ENCODE measurements at regions not wholly inside any gene's neighbourhood (a gene's known extent, or its start where the extent isn't known, plus 50 kb on each side); places are given as distances from the start of the nearest gene placed in this dataset.
"Not testable (repeated sequence)": the region's sequence is repeated elsewhere in the genome, so short reads cannot be mapped to it uniquely, and the experiment has no call there.

GRCh38 chr13:88285329-88285728 is 614.2 kb downstream of the SLITRK5 start:
- 74% methylated on average over 4 of the region's 4 CpGs for whole genome bisulfite sequencing
- H3K4me1 ChIP-seq (ENCODE audit: control insufficient read depth in 4 of 4, insufficient read depth in 4 of 4, low read length in 3 of 4) = no peaks in the 10 kb centered on the region
- DNase-seq (ENCODE audit: low spot score) = no peak
- no peaks in the 10 kb centered on the region for H3K36me3 ChIP-seq (ENCODE audit: control insufficient read depth in 4 of 4, insufficient read depth in 3 of 4, low read depth in 1 of 4, low read length in 3 of 4)
- no peak overlapping the region for H3K27ac ChIP-seq (ENCODE audit: low read depth in 1 of 2, low read length in 2 of 2)
- H3K9me3 ChIP-seq (ENCODE audit: control insufficient read depth in 4 of 4, low read length in 3 of 4) = no peaks in the 10 kb centered on the region
- H3K9ac ChIP-seq (ENCODE audit: low read depth in 1 of 2, low read length in 2 of 2) = no peak overlapping the region
- no peak overlapping the region for H3K4me3 ChIP-seq (ENCODE audit: low read depth in 1 of 3, low read length in 3 of 3)
- no peaks in the 10 kb centered on the region for H3K27me3 ChIP-seq (ENCODE audit: control insufficient read depth in 4 of 4, insufficient read depth in 4 of 4, low read length in 3 of 4)
- TF ChIP-seq REST (IDR thresholded peaks at IDR 0.05) (no peak), CTCF (IDR thresholded peaks at IDR 0.05; ENCODE audit: low read depth, low read length, missing input control) (no peak), MAX (IDR thresholded peaks at IDR 0.05) (no peak), GABPA (IDR thresholded peaks at IDR 0.05 in 1 of 2, conservative IDR thresholded peaks at IDR 0.05 in 1 of 2) (no peak), JUND (IDR thresholded peaks at IDR 0.05) (no peak), ATF3 (IDR thresholded peaks at IDR 0.05) (no peak), RXRA (IDR thresholded peaks at IDR 0.05) (no peak), HNF4A (conservative IDR thresholded peaks at IDR 0.05) (no peak), NR2F2 (IDR thresholded peaks at IDR 0.05) (no peak)

GRCh38 chr13:88288326-88288725 is 617.2 kb downstream of the SLITRK5 start:
- no peak for DNase-seq (ENCODE audit: low spot score)
- no peaks in the 10 kb centered on the region for H3K4me1 ChIP-seq (ENCODE audit: control insufficient read depth in 4 of 4, insufficient read depth in 4 of 4, low read length in 3 of 4)
- no peaks in the 10 kb centered on the region for H3K36me3 ChIP-seq (ENCODE audit: control insufficient read depth in 4 of 4, insufficient read depth in 3 of 4, low read depth in 1 of 4, low read length in 3 of 4)
- no peaks in the 10 kb centered on the region for H3K9me3 ChIP-seq (ENCODE audit: control insufficient read depth in 4 of 4, low read length in 3 of 4)
- TF ChIP-seq GABPA (IDR thresholded peaks at IDR 0.05 in 1 of 2, conservative IDR thresholded peaks at IDR 0.05 in 1 of 2) (no peak), MAX (IDR thresholded peaks at IDR 0.05) (no peak), RAD21 (IDR thresholded peaks at IDR 0.05) (no peak), HNF4G (IDR thresholded peaks at IDR 0.05) (no peak), JUND (IDR thresholded peaks at IDR 0.05) (no peak)
- no peak overlapping the region for H3K4me3 ChIP-seq (ENCODE audit: low read depth in 1 of 3, low read length in 3 of 3)
- no peak overlapping the region for H3K27ac ChIP-seq (ENCODE audit: low read depth in 1 of 2, low read length in 2 of 2)
- H3K9ac ChIP-seq (ENCODE audit: low read depth in 1 of 2, low read length in 2 of 2) = no peak overlapping the region
- no peaks in the 10 kb centered on the region for H3K27me3 ChIP-seq (ENCODE audit: control insufficient read depth in 4 of 4, insufficient read depth in 4 of 4, low read length in 3 of 4)
- WGBS = 68% methylated on average over 1 of the region's 1 CpG

- not testable (repeated sequence) for H3K27ac ChIP-seq (ENCODE audit: low read depth in 1 of 2, low read length in 2 of 2); H3K27me3 ChIP-seq (ENCODE audit: control insufficient read depth in 4 of 4, insufficient read depth in 4 of 4, low read length in 3 of 4); DNase-seq (ENCODE audit: low spot score); H3K9me3 ChIP-seq (ENCODE audit: control insufficient read depth in 4 of 4, low read length in 3 of 4); H3K9ac ChIP-seq (ENCODE audit: low read depth in 1 of 2, low read length in 2 of 2); H3K4me3 ChIP-seq (ENCODE audit: low read depth in 1 of 3, low read length in 3 of 3); H3K36me3 ChIP-seq (ENCODE audit: control insufficient read depth in 4 of 4, insufficient read depth in 3 of 4, low read depth in 1 of 4, low read length in 3 of 4); H3K4me1 ChIP-seq (ENCODE audit: control insufficient read depth in 4 of 4, insufficient read depth in 4 of 4, low read length in 3 of 4)
- whole genome bisulfite sequencing = 91% methylated on average over 26 of the region's 26 CpGs
Observed at GRCh38 chr13:88291731-88292130, 620.6 kb downstream of the SLITRK5 start.

All from liver (tissue), 8 donors.